ENCODE measurements at regions not wholly inside any gene's neighbourhood (a gene's known extent, or its start where the extent isn't known, plus 50 kb on each side); places are given as distances from the start of the nearest gene placed in this dataset.

DNA sequence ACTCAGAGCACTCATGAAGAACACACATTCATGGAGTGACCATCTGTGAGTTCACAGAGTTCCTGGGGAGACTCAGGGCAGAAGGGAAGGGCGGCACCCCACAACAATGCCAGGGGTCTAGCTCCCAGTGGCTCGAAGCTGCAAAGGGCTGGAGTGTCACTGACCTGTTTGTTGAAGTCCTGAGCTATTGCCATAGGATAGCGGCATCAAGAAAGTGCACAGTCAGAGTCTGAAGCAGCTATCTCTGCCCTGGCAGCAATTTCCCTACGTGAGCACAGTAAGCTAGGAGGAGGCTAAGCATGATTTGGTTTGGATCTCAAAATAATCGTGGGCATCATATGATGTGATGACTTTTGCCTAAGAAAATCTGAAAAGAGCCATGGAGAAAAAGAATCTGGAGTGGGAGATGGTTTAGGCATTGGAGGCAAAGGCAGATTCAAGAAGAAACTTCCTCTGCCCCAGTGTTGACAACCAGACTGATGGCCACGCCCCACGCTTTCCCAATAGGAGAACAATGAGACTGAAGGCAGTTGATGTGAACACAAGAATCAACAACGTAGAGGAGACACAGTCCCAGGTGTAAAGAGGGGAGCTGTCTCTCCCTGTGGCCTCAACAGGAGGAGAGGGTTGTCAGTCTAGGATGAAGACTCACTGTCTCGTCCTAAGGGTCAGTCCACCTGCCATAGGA, 100.0 kb upstream of the SLC25A33 start:
- no peak overlapping the region for H3K27ac Mint-ChIP-seq
- no peak overlapping the region for H3K4me3 Mint-ChIP-seq
- ChIA-PET POLR2A (interaction anchor here (1.0 kb wide), 1 partner anchor 10 kb away, joined by 4 read pairs; no protein-coding TSS in a partner anchor), CTCF (interaction anchor here (1.1 to 1.5 kb wide), 2 partner anchors 22 to 172 kb away, joined by 3 to 5 read pairs; no protein-coding TSS in a partner anchor)
- TF ChIP-seq ZNF423 (CRISPR knock-in tag; IDR thresholded peaks at IDR 0.05): no peak
- TF ChIP-seq JUN (CRISPR knock-in tag; IDR thresholded peaks at IDR 0.05): no peak
- TF ChIP-seq CBFB (CRISPR knock-in tag; IDR thresholded peaks at IDR 0.05; ENCODE audit: low read depth): no peak
- no peak for TF ChIP-seq NFATC4 (CRISPR knock-in tag; IDR thresholded peaks at IDR 0.05)
- TF ChIP-seq, protein P1, sequence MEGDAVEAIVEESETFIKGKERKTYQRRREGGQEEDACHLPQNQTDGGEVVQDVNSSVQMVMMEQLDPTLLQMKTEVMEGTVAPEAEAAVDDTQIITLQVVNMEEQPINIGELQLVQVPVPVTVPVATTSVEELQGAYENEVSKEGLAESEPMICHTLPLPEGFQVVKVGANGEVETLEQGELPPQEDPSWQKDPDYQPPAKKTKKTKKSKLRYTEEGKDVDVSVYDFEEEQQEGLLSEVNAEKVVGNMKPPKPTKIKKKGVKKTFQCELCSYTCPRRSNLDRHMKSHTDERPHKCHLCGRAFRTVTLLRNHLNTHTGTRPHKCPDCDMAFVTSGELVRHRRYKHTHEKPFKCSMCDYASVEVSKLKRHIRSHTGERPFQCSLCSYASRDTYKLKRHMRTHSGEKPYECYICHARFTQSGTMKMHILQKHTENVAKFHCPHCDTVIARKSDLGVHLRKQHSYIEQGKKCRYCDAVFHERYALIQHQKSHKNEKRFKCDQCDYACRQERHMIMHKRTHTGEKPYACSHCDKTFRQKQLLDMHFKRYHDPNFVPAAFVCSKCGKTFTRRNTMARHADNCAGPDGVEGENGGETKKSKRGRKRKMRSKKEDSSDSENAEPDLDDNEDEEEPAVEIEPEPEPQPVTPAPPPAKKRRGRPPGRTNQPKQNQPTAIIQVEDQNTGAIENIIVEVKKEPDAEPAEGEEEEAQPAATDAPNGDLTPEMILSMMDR (IDR thresholded peaks at IDR 0.05): no peak
- TF ChIP-seq TEAD1 (CRISPR knock-in tag; IDR thresholded peaks at IDR 0.05): no peak
- TF ChIP-seq, protein P2, sequence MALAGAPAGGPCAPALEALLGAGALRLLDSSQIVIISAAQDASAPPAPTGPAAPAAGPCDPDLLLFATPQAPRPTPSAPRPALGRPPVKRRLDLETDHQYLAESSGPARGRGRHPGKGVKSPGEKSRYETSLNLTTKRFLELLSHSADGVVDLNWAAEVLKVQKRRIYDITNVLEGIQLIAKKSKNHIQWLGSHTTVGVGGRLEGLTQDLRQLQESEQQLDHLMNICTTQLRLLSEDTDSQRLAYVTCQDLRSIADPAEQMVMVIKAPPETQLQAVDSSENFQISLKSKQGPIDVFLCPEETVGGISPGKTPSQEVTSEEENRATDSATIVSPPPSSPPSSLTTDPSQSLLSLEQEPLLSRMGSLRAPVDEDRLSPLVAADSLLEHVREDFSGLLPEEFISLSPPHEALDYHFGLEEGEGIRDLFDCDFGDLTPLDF (CRISPR knock-in tag; IDR thresholded peaks at IDR 0.05): no peak
- TF ChIP-seq, protein P3, sequence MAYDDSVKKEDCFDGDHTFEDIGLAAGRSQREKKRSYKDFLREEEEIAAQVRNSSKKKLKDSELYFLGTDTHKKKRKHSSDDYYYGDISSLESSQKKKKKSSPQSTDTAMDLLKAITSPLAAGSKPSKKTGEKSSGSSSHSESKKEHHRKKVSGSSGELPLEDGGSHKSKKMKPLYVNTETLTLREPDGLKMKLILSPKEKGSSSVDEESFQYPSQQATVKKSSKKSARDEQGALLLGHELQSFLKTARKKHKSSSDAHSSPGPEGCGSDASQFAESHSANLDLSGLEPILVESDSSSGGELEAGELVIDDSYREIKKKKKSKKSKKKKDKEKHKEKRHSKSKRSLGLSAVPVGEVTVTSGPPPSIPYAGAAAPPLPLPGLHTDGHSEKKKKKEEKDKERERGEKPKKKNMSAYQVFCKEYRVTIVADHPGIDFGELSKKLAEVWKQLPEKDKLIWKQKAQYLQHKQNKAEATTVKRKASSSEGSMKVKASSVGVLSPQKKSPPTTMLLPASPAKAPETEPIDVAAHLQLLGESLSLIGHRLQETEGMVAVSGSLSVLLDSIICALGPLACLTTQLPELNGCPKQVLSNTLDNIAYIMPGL (CRISPR knock-in tag; IDR thresholded peaks at IDR 0.05): no peak
- TF ChIP-seq OVOL2 (CRISPR knock-in tag; IDR thresholded peaks at IDR 0.05; ENCODE audit: borderline replicate concordance): no peak
- no peak for TF ChIP-seq TCF7 (CRISPR knock-in tag; IDR thresholded peaks at IDR 0.05; ENCODE audit: low read depth)
- TF ChIP-seq ZNF396 (CRISPR knock-in tag; IDR thresholded peaks at IDR 0.05; ENCODE audit: borderline replicate concordance): no peak
- TF ChIP-seq ZNF416 (CRISPR knock-in tag; IDR thresholded peaks at IDR 0.05): no peak
- TF ChIP-seq NR3C1 (CRISPR knock-in tag; conservative IDR thresholded peaks at IDR 0.05; ENCODE audit: low read depth): no peak
- TF ChIP-seq, protein P4, sequence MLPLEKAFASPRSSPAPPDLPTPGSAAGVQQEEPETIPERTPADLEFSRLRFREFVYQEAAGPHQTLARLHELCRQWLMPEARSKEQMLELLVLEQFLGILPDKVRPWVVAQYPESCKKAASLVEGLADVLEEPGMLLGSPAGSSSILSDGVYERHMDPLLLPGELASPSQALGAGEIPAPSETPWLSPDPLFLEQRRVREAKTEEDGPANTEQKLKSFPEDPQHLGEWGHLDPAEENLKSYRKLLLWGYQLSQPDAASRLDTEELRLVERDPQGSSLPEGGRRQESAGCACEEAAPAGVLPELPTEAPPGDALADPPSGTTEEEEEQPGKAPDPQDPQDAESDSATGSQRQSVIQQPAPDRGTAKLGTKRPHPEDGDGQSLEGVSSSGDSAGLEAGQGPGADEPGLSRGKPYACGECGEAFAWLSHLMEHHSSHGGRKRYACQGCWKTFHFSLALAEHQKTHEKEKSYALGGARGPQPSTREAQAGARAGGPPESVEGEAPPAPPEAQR (CRISPR knock-in tag; IDR thresholded peaks at IDR 0.05): no peak
- TF ChIP-seq MXD4 (CRISPR knock-in tag; IDR thresholded peaks at IDR 0.05; ENCODE audit: borderline replicate concordance): no peak
- no peak for TF ChIP-seq FOXK1 (CRISPR knock-in tag; IDR thresholded peaks at IDR 0.05)
- no peak for TF ChIP-seq ETV6 (CRISPR knock-in tag; IDR thresholded peaks at IDR 0.05)
- no peaks in the 10 kb centered on the region for H3K27me3 Mint-ChIP-seq (ENCODE audit: low read depth)
- H3K36me3 Mint-ChIP-seq: no peaks in the 10 kb centered on the region
- DNase-seq (ENCODE audit: low spot score) (no peak), ATAC-seq (no peak)
- H3K9me3 Mint-ChIP-seq: no peaks in the 10 kb centered on the region
- H3K4me1 Mint-ChIP-seq: no peaks in the 10 kb centered on the region

DNA sequence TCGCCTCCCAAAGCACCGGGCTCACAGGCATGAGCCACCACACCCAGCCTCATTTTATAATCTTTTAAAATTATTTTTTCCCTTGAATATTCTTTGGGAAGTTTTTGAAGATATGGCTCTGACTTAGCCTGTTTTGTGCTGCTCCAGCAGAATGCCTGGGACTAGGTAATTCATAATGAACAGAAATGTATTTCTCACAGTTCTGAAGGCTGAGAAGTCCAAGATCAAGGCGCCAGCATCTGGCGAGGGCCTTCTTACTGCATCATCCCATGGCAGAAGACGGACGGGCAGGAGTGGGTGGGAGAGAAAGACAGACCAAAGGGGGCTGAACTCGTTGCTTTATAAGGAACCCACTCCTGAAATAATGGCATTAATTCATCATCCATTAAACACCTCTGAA, 99.0 kb upstream of the SLC25A33 start:
- H3K27ac Mint-ChIP-seq: no peak overlapping the region
- no peaks in the 10 kb centered on the region for H3K27me3 Mint-ChIP-seq (ENCODE audit: low read depth)
- no peaks in the 10 kb centered on the region for H3K9me3 Mint-ChIP-seq
- POLR2A ChIA-PET: no interaction called here
- ATAC-seq (no peak), DNase-seq (ENCODE audit: low spot score) (no peak)
- H3K36me3 Mint-ChIP-seq: no peaks in the 10 kb centered on the region
- CTCF ChIA-PET: interaction anchor here (1.6 kb wide), 2 partner anchors 16 to 40 kb away, joined by 4 to 5 read pairs; no protein-coding TSS in a partner anchor
- no peaks in the 10 kb centered on the region for H3K4me1 Mint-ChIP-seq
- H3K4me3 Mint-ChIP-seq: no peak overlapping the region
- TF ChIP-seq ELF4 (CRISPR knock-in tag; IDR thresholded peaks at IDR 0.05; ENCODE audit: low read depth): no peak
- TF ChIP-seq, protein P5, sequence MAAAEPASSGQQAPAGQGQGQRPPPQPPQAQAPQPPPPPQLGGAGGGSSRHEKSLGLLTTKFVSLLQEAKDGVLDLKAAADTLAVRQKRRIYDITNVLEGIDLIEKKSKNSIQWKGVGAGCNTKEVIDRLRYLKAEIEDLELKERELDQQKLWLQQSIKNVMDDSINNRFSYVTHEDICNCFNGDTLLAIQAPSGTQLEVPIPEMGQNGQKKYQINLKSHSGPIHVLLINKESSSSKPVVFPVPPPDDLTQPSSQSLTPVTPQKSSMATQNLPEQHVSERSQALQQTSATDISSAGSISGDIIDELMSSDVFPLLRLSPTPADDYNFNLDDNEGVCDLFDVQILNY (CRISPR knock-in tag; IDR thresholded peaks at IDR 0.05): no peak
- TF ChIP-seq, protein P6, sequence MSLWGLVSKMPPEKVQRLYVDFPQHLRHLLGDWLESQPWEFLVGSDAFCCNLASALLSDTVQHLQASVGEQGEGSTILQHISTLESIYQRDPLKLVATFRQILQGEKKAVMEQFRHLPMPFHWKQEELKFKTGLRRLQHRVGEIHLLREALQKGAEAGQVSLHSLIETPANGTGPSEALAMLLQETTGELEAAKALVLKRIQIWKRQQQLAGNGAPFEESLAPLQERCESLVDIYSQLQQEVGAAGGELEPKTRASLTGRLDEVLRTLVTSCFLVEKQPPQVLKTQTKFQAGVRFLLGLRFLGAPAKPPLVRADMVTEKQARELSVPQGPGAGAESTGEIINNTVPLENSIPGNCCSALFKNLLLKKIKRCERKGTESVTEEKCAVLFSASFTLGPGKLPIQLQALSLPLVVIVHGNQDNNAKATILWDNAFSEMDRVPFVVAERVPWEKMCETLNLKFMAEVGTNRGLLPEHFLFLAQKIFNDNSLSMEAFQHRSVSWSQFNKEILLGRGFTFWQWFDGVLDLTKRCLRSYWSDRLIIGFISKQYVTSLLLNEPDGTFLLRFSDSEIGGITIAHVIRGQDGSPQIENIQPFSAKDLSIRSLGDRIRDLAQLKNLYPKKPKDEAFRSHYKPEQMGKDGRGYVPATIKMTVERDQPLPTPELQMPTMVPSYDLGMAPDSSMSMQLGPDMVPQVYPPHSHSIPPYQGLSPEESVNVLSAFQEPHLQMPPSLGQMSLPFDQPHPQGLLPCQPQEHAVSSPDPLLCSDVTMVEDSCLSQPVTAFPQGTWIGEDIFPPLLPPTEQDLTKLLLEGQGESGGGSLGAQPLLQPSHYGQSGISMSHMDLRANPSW (CRISPR knock-in tag; conservative IDR thresholded peaks at IDR 0.05; ENCODE audit: low read depth): no peak

Data from WTC11 (cell line).